Natural killer cell (primary cell): ENCODE measurements at regions not wholly inside any gene's neighbourhood (a gene's known extent, or its start where the extent isn't known, plus 50 kb on each side); places are given as distances from the start of the nearest gene placed in this dataset.

Experiments
- ATAC-seq, 3 donors: fragments of 150-1000 bp in 2 of 3; fragments of 200-7000 bp in 1 of 3; cut with Tn5 transposase; 1 replicate in 1 of 3; 2 replicates in 2 of 3; pipeline ENCODE4 v1.10.0; 2021; ENCODE audit warnings: mild to moderate bottlenecking in 2 of 3, moderate library complexity in 2 of 3
- DNase-seq, 2 donors: peaks; one replicate each; pipeline versions ENCODE4 v3.0.0 to v3.0.0-alpha.2; 2013 to 2021; ENCODE audit warnings: mixed read lengths in 1 of 2
- H3K27ac ChIP-seq: one replicate; pipeline ENCODE4 v1.5.1; 2013; ENCODE audit warnings: mild to moderate bottlenecking, low read length
- H3K27me3 ChIP-seq: one replicate; pipeline ENCODE4 v1.6.1; 2013; ENCODE audit warnings: low read length; ENCODE audit not compliant: control insufficient read depth, insufficient read depth
- H3K36me3 ChIP-seq: one replicate; pipeline ENCODE4 v1.6.1; 2013; ENCODE audit warnings: low read length; ENCODE audit not compliant: control insufficient read depth, insufficient read depth
- H3K4me1 ChIP-seq: one replicate; pipeline ENCODE4 v1.6.1; 2013; ENCODE audit warnings: low read length; ENCODE audit not compliant: control insufficient read depth, insufficient read depth
- H3K4me3 ChIP-seq: one replicate; pipeline ENCODE4 v1.5.1; 2013; ENCODE audit warnings: low read length
- H3K9me3 ChIP-seq: one replicate; pipeline ENCODE4 v1.6.1; 2013; ENCODE audit warnings: low read length; ENCODE audit not compliant: control insufficient read depth, insufficient read depth
- H3K27ac Mint-ChIP-seq, 2 donors: one replicate each; pipeline ENCODE4 v1.8.0; 2022; ENCODE audit warnings: mild to moderate bottlenecking in 2 of 2, mixed read lengths in 2 of 2, moderate library complexity in 1 of 2
- H3K27me3 Mint-ChIP-seq, 2 donors: one replicate each; pipeline ENCODE4 v1.8.0; 2022; ENCODE audit warnings: low read depth in 2 of 2, mixed read lengths in 2 of 2
- H3K36me3 Mint-ChIP-seq: one replicate; pipeline ENCODE4 v1.8.0; 2022; ENCODE audit warnings: mixed read lengths
- H3K4me1 Mint-ChIP-seq, 2 donors: one replicate each; pipeline ENCODE4 v1.8.0; 2022; ENCODE audit warnings: mixed read lengths in 2 of 2
- H3K4me3 Mint-ChIP-seq: one replicate; pipeline ENCODE4 v1.8.0; 2022; ENCODE audit warnings: mild to moderate bottlenecking, moderate library complexity, mixed read lengths
- H3K9me3 Mint-ChIP-seq, 2 donors: one replicate each; pipeline ENCODE4 v1.8.0; 2022; ENCODE audit warnings: mixed read lengths in 2 of 2
- CTCF ChIP-seq: fragments of 200-600 bp; IDR thresholded peaks from one replicate; pipeline ENCODE4 v1.8.0; 2022; ENCODE audit warnings: antibody characterized with exemption
- WGBS: methylation state at CpG from one replicate; pipeline ENCODE4 v1.1.7; 2013; ENCODE audit warnings: missing lambda C conversion rate; ENCODE audit not compliant: insufficient coverage; 5-methylcytosine and 5-hydroxymethylcytosine counted together
- intact Hi-C: fragments of 100-400 bp; cut with micrococcal nuclease; formaldehyde crosslinking; loops from one replicate; pipeline ENCODE4 v1.14.2; 2022

GRCh38 chr11:44408141-44408540 is 98.2 kb upstream of the ALX4 start:
- Histone ChIP-seq H3K27me3 (no peaks in the 10 kb centered on the region), H3K9me3 (no peaks in the 10 kb centered on the region), H3K4me1 (no peaks in the 10 kb centered on the region), H3K36me3 (no peaks in the 10 kb centered on the region), H3K4me3 (no peak overlapping the region), H3K27ac (no peak overlapping the region)
- ATAC-seq (no peak), DNase-seq (no peak)
- no peak for TF ChIP-seq CTCF
- WGBS: 58% methylated on average over 3 of the region's 4 CpGs
- Mint-ChIP-seq H3K27me3 (peaks cover 9 to 14% of the 10 kb centered on the region in 2 donors), H3K4me1 (no peaks in the 10 kb centered on the region), H3K9me3 (peaks cover 0 to 2% of the 10 kb centered on the region in 2 donors), H3K4me3 (no peak overlapping the region), H3K36me3 (no peaks in the 10 kb centered on the region), H3K27ac (no peak overlapping the region)
- intact Hi-C loops: no loop called here

- ATAC-seq (no peak), DNase-seq (no peak)
- peaks cover 0 to 2% of the 10 kb centered on the region in 2 donors for H3K9me3 Mint-ChIP-seq
- H3K4me1 ChIP-seq: no peaks in the 10 kb centered on the region
- intact Hi-C loops: no loop called here
- 91% methylated on average over 6 of the region's 6 CpGs for WGBS
- H3K27me3 ChIP-seq: no peaks in the 10 kb centered on the region
- no peaks in the 10 kb centered on the region for H3K9me3 ChIP-seq
- no peak overlapping the region for H3K27ac ChIP-seq
- no peak for TF ChIP-seq CTCF
- H3K36me3 Mint-ChIP-seq: no peaks in the 10 kb centered on the region
- H3K27ac Mint-ChIP-seq: no peak overlapping the region
- H3K27me3 Mint-ChIP-seq: peaks cover 9 to 14% of the 10 kb centered on the region in 2 donors
- no peaks in the 10 kb centered on the region for H3K4me1 Mint-ChIP-seq
- no peak overlapping the region for H3K4me3 Mint-ChIP-seq
- H3K4me3 ChIP-seq: no peak overlapping the region
- H3K36me3 ChIP-seq: no peaks in the 10 kb centered on the region
Measured at GRCh38 chr11:44408711-44409470, 99.0 kb upstream of the ALX4 start.

- Mint-ChIP-seq H3K27me3 (peaks cover 9 to 14% of the 10 kb centered on the region in 2 donors), H3K4me1 (no peaks in the 10 kb centered on the region), H3K4me3 (no peak overlapping the region), H3K9me3 (peaks cover 0 to 2% of the 10 kb centered on the region in 2 donors), H3K27ac (no peak overlapping the region), H3K36me3 (no peaks in the 10 kb centered on the region)
- H3K27me3 ChIP-seq: no peaks in the 10 kb centered on the region
- no peaks in the 10 kb centered on the region for H3K9me3 ChIP-seq
- DNase-seq (no peak), ATAC-seq (no peak)
- no peak for TF ChIP-seq CTCF
- no peak overlapping the region for H3K27ac ChIP-seq
- intact Hi-C loops: no loop called here
- H3K36me3 ChIP-seq: no peaks in the 10 kb centered on the region
- no peak overlapping the region for H3K4me3 ChIP-seq
- H3K4me1 ChIP-seq: no peaks in the 10 kb centered on the region
- 81% methylated on average over 9 of the region's 9 CpGs for WGBS
Measured at GRCh38 chr11:44409558-44410236, 99.8 kb upstream of the ALX4 start.
